ENCODE measurements at regions not wholly inside any gene's neighbourhood (a gene's known extent, or its start where the extent isn't known, plus 50 kb on each side); places are given as distances from the start of the nearest gene placed in this dataset.

GRCh38 chr16:86060381-86061317 is 161.7 kb downstream of the IRF8 start:
- no peak for DNase-seq (ENCODE audit: low spot score)

- no peak for DNase-seq (ENCODE audit: low spot score)
Measured at GRCh38 chr16:86061318-86061695, 162.3 kb downstream of the IRF8 start.

GRCh38 chr16:86061721-86062120 is 162.8 kb downstream of the IRF8 start:
- DNase-seq (ENCODE audit: low spot score), result no peak

GRCh38 chr16:86062271-86062965 is 163.5 kb downstream of the IRF8 start:
- DNase-seq (ENCODE audit: low spot score), result no peak

- DNase-seq (ENCODE audit: low spot score), result no peak
Measured at GRCh38 chr16:86063760-86064405, 164.9 kb downstream of the IRF8 start.

- DNase-seq (ENCODE audit: low spot score), result no peak
Measured at GRCh38 chr16:86064431-86065250, 165.7 kb downstream of the IRF8 start.

- DNase-seq (ENCODE audit: low spot score), result no peak
Measured at GRCh38 chr16:86065711-86066110, 166.7 kb downstream of the IRF8 start.

- DNase-seq (ENCODE audit: low spot score), result no peak
Measured at GRCh38 chr16:86066811-86067210, 167.8 kb downstream of the IRF8 start.

- DNase-seq (ENCODE audit: low spot score), result no peak
Measured at GRCh38 chr16:86067516-86067915, 168.6 kb downstream of the IRF8 start.

GRCh38 chr16:86067936-86068335 is 169.0 kb downstream of the IRF8 start:
- DNase-seq (ENCODE audit: low spot score), result no peak

GRCh38 chr16:86068722-86069121 is 169.8 kb downstream of the IRF8 start:
- DNase-seq (ENCODE audit: low spot score), result no peak

- DNase-seq (ENCODE audit: low spot score), result no peak
Measured at GRCh38 chr16:86069736-86070298, 170.9 kb downstream of the IRF8 start.

GRCh38 chr16:86070484-86070883 is 171.5 kb downstream of the IRF8 start:
- DNase-seq (ENCODE audit: low spot score), result no peak

- no peak for DNase-seq (ENCODE audit: low spot score)
Measured at GRCh38 chr16:86070971-86071370, 172.0 kb downstream of the IRF8 start.

GRCh38 chr16:86071611-86072240 is 172.8 kb downstream of the IRF8 start:
- no peak for DNase-seq (ENCODE audit: low spot score)

- peak; percentile 73 for DNase-seq (ENCODE audit: low spot score)
Measured at GRCh38 chr16:86072328-86073102, 173.6 kb downstream of the IRF8 start.

GRCh38 chr16:86073103-86073625 is 174.2 kb downstream of the IRF8 start:
- no peak for DNase-seq (ENCODE audit: low spot score)

- no peak for DNase-seq (ENCODE audit: low spot score)
Measured at GRCh38 chr16:86073763-86074493, 175.0 kb downstream of the IRF8 start.
